ENCODE measurements at regions not wholly inside any gene's neighbourhood (a gene's known extent, or its start where the extent isn't known, plus 50 kb on each side); places are given as distances from the start of the nearest gene placed in this dataset.

GRCh38 chr12:4025181-4026019, 152.2 kb upstream of the PARP11 start:
- TF ChIP-seq, protein P1, sequence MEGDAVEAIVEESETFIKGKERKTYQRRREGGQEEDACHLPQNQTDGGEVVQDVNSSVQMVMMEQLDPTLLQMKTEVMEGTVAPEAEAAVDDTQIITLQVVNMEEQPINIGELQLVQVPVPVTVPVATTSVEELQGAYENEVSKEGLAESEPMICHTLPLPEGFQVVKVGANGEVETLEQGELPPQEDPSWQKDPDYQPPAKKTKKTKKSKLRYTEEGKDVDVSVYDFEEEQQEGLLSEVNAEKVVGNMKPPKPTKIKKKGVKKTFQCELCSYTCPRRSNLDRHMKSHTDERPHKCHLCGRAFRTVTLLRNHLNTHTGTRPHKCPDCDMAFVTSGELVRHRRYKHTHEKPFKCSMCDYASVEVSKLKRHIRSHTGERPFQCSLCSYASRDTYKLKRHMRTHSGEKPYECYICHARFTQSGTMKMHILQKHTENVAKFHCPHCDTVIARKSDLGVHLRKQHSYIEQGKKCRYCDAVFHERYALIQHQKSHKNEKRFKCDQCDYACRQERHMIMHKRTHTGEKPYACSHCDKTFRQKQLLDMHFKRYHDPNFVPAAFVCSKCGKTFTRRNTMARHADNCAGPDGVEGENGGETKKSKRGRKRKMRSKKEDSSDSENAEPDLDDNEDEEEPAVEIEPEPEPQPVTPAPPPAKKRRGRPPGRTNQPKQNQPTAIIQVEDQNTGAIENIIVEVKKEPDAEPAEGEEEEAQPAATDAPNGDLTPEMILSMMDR (IDR thresholded peaks at IDR 0.05; ENCODE audit: low read length) = no peak
- no peak for TF ChIP-seq EZH2 (IDR thresholded peaks at IDR 0.05; ENCODE audit: borderline replicate concordance, low read length)

Measured in OCI-LY1 (cell line).